Colonic mucosa (tissue), 4 donors: ENCODE measurements at regions not wholly inside any gene's neighbourhood (a gene's known extent, or its start where the extent isn't known, plus 50 kb on each side); places are given as distances from the start of the nearest gene placed in this dataset.

Experiments
- DNase-seq: peaks from one replicate; pipeline ENCODE4 v3.0.0-alpha.2; 2020
- H3K27ac ChIP-seq: fragments of 200-600 bp; one replicate; pipeline ENCODE4 v1.8.0; 2021
- H3K27me3 ChIP-seq: fragments of 200-600 bp; one replicate; pipeline ENCODE4 v1.8.0; 2021
- H3K36me3 ChIP-seq: fragments of 200-600 bp; one replicate; pipeline ENCODE4 v1.8.0; 2021
- H3K4me1 ChIP-seq: fragments of 200-600 bp; one replicate; pipeline ENCODE4 v1.8.0; 2021; ENCODE audit warnings: mild to moderate bottlenecking
- H3K4me3 ChIP-seq: fragments of 200-600 bp; one replicate; pipeline ENCODE4 v1.8.0; 2021
- H3K9ac ChIP-seq, 2 donors: one replicate each; pipeline ENCODE4 v1.7.0; 2013; ENCODE audit warnings: control low read depth in 2 of 2, low read depth in 2 of 2, low read length in 2 of 2
- H3K9me3 ChIP-seq: fragments of 200-600 bp; one replicate; pipeline ENCODE4 v1.8.0; 2021
- intact Hi-C: fragments of 100-400 bp; cut with DNase I; formaldehyde crosslinking; loops from one replicate; pipeline ENCODE4 v1.14.1; 2022
- TF ChIP-seq, protein P1 (sequence below): fragments of 200-600 bp; IDR thresholded peaks from one replicate; pipeline ENCODE4 v1.8.0; 2022; ENCODE audit warnings: antibody characterized with exemption, mild to moderate bottlenecking
- donor health status: healthy.
- donor health status: DM: no; HTN: no; CAD: no.
- donor health status: DM: no; HTN: no; CAD: no.

DNA sequence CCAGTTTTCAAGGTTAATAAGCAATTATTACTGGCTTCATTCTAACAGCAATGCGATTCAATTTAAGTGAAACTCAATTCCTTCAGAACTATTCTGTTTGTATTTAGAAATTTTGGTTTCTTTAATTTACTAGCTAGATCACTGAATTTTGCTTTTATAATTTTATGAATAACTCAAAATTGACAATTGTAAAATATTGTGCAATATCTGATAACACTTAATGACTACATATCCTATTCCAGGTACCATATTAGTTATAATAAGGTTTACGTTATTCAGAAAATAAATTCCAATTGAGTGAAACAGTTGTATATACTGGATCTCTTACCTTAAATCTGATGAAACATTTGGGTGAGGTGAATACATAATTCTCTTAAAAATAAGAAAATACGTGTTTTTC, 1348.3 kb upstream of the CDH6 start:
- intact Hi-C loops = no loop called here
- TF ChIP-seq, protein P1, sequence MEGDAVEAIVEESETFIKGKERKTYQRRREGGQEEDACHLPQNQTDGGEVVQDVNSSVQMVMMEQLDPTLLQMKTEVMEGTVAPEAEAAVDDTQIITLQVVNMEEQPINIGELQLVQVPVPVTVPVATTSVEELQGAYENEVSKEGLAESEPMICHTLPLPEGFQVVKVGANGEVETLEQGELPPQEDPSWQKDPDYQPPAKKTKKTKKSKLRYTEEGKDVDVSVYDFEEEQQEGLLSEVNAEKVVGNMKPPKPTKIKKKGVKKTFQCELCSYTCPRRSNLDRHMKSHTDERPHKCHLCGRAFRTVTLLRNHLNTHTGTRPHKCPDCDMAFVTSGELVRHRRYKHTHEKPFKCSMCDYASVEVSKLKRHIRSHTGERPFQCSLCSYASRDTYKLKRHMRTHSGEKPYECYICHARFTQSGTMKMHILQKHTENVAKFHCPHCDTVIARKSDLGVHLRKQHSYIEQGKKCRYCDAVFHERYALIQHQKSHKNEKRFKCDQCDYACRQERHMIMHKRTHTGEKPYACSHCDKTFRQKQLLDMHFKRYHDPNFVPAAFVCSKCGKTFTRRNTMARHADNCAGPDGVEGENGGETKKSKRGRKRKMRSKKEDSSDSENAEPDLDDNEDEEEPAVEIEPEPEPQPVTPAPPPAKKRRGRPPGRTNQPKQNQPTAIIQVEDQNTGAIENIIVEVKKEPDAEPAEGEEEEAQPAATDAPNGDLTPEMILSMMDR = no peak
- Histone ChIP-seq H3K4me1 (no peaks in the 10 kb centered on the region), H3K27me3 (no peaks in the 10 kb centered on the region), H3K9ac (no peak overlapping the region), H3K4me3 (no peak overlapping the region), H3K36me3 (no peaks in the 10 kb centered on the region), H3K27ac (no peak overlapping the region), H3K9me3 (no peaks in the 10 kb centered on the region)
- DNase-seq = no peak

DNA sequence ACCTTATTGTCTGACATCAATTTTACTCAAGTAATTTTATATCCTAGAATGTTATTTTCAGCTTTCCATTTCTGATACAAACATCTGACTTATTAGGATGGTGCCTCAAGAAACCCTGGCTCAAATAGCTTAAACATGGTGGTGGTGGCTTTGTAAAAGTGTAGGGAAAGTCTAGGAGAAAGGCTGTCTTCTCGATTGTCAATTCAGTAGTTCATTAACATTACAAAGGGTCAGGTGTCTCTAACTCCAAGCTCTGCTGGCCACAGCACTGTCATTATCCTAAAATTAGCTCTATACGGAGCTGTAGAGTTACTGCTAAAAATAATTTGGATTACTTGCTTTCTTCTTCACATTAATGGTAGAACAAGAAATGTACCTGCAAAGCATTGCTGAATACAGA, 1360.1 kb upstream of the CDH6 start:
- TF ChIP-seq, protein P1 = no peak
- H3K4me3 ChIP-seq = no peak overlapping the region
- no peak overlapping the region for H3K9ac ChIP-seq
- H3K36me3 ChIP-seq = no peaks in the 10 kb centered on the region
- H3K9me3 ChIP-seq = no peaks in the 10 kb centered on the region
- H3K27ac ChIP-seq = no peak overlapping the region
- intact Hi-C loops = no loop called here
- H3K27me3 ChIP-seq = no peaks in the 10 kb centered on the region
- no peak for DNase-seq
- H3K4me1 ChIP-seq = no peaks in the 10 kb centered on the region

DNA sequence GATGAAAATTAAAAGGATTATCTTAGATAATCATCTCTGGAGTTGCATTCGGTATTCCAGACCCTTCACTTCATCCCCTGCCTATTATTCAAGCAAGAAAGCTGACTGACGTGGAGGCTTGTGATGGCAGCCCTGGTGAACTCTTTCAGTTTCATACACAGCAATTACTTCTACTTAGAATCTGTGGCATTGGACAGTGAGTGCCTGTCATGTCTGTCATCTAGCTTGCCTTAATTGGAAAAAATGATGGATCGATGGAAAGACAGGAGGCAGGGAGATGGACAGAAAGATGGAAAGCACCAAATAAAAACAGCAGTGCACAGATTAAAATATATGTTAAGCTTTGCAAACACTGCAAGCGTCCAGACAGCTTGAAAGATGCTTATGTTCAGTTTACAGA, 1371.0 kb upstream of the CDH6 start:
- Histone ChIP-seq H3K27ac (no peak overlapping the region), H3K4me3 (no peak overlapping the region), H3K36me3 (no peaks in the 10 kb centered on the region), H3K9ac (no peak overlapping the region), H3K27me3 (no peaks in the 10 kb centered on the region), H3K9me3 (no peaks in the 10 kb centered on the region), H3K4me1 (no peaks in the 10 kb centered on the region)
- intact Hi-C loops = no loop called here
- DNase-seq = no peak
- TF ChIP-seq, protein P1 = no peak

DNA sequence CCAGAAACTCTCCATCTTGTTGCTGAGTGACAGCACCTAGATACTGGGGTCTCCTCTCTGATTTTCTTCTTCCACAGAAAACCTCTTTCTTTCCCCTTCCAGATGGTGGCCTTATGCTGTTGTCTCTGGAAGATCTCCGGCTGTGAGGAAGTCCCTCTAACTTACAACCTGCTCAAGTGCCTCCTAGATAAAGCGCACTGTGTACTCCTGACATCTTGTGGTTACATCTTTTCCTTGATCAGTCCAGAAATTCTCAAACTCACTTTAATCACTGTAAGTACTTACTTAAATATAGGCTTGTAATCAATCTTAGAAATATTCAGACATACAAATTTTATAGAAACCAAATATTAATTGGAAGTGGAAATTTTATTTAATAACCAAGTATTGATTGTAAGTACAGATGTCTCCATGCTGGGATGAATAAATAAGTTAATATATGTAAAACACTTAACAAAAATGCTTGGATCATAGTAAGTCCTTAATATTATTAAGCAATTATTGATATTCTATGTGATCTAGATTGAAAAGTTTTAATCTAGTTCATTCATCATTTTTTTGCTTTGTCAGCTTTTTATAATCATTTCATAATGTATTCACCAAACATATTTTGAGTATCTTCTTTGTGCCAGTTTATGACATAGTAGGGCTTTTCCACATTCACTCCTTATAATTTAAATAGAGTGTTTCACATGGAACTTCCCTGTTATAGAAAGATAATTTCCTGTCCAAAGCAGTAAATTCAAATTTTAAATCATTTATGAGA, 1381.4 kb upstream of the CDH6 start:
- Histone ChIP-seq H3K4me3 (no peak overlapping the region), H3K9ac (no peak overlapping the region), H3K27me3 (no peaks in the 10 kb centered on the region), H3K9me3 (no peaks in the 10 kb centered on the region), H3K4me1 (no peaks in the 10 kb centered on the region), H3K36me3 (no peaks in the 10 kb centered on the region), H3K27ac (no peak overlapping the region)
- intact Hi-C loops = no loop called here
- TF ChIP-seq, protein P1 = no peak
- no peak for DNase-seq

DNA sequence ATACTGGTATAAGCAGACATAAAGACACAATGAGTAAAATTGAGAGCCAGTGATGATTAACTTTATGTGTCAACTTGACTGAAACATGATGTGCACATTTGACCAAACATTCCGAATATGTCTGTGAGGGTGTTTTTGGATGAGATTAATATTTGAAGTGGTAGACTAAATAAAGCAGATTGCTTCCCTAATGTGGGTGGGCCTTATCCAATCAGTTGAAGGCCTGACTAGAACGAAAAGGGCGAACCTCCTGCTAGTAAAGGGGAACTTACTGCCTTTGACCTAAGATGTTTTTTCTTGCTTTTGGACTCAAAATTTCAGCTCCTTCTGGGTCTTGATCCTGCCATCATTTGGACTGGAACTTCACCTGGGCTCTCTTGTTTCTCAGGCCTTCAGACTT, 1387.7 kb upstream of the CDH6 start:
- no peak for DNase-seq
- no peaks in the 10 kb centered on the region for H3K9me3 ChIP-seq
- H3K4me3 ChIP-seq = no peak overlapping the region
- TF ChIP-seq, protein P1 = no peak
- H3K27ac ChIP-seq = no peak overlapping the region
- no peaks in the 10 kb centered on the region for H3K27me3 ChIP-seq
- no peak overlapping the region for H3K9ac ChIP-seq
- no peaks in the 10 kb centered on the region for H3K4me1 ChIP-seq
- no peaks in the 10 kb centered on the region for H3K36me3 ChIP-seq
- intact Hi-C loops = no loop called here
